SK-N-SH (cell line): ENCODE measurements at regions not wholly inside any gene's neighbourhood (a gene's known extent, or its start where the extent isn't known, plus 50 kb on each side); places are given as distances from the start of the nearest gene placed in this dataset.

Experiments used
- CTCF ChIP-seq: fragments of 200-600 bp; sonication (generic); IDR thresholded peaks from 2 replicates; pipeline ENCODE4 v1.6.1; 2017; ENCODE audit warnings: antibody characterized with exemption, mild to moderate bottlenecking, moderate library complexity
- NRF1 ChIP-seq: IDR thresholded peaks from 2 replicates; pipeline ENCODE4 v1.6.1; 2012; ENCODE audit warnings: low read depth, mild to moderate bottlenecking, low read length
- POLR2AphosphoS5 ChIP-seq: IDR thresholded peaks from 2 replicates; pipeline ENCODE4 v1.6.1; 2012; ENCODE audit warnings: low read depth, low read length
- RXRA ChIP-seq: IDR thresholded peaks from 2 replicates; pipeline ENCODE4 v1.4.0; 2012; ENCODE audit warnings: low read depth, mild to moderate bottlenecking, borderline replicate concordance
- SIN3A ChIP-seq: IDR thresholded peaks from 2 replicates; pipeline ENCODE4 v1.6.1; 2012; ENCODE audit warnings: low read depth, mild to moderate bottlenecking, low read length, moderate library complexity, borderline replicate concordance

GRCh38 chr10:111373696-111374095 lies 296.9 kb downstream of the ADRA2A start:
- TF ChIP-seq RXRA (no peak), NRF1 (no peak), SIN3A (no peak), POLR2AphosphoS5 (no peak), CTCF (no peak)
